Ishikawa (cell line): ENCODE measurements at regions not wholly inside any gene's neighbourhood (a gene's known extent, or its start where the extent isn't known, plus 50 kb on each side); places are given as distances from the start of the nearest gene placed in this dataset.

Source experiments
- RAD21 ChIP-seq: IDR thresholded peaks from 2 replicates; pipeline ENCODE4 v1.6.1; 2012; ENCODE audit warnings: low read depth
- TAF1 ChIP-seq: IDR thresholded peaks from 2 replicates; pipeline ENCODE4 v1.6.1; 2012; ENCODE audit warnings: low read depth, mild to moderate bottlenecking
- ZBTB7A ChIP-seq: IDR thresholded peaks from 2 replicates; pipeline ENCODE4 v1.6.1; 2012; ENCODE audit warnings: low read depth

- TF ChIP-seq RAD21 (no peak), TAF1 (no peak), ZBTB7A (no peak)
Measured at GRCh38 chr7:28349637-28350036, 62.7 kb upstream of the CREB5 start.
